OCI-LY7 (cell line): ENCODE measurements at regions not wholly inside any gene's neighbourhood (a gene's known extent, or its start where the extent isn't known, plus 50 kb on each side); places are given as distances from the start of the nearest gene placed in this dataset.

Source experiments
- CTCF ChIP-seq: fragments of 200-600 bp; sonication (generic); conservative IDR thresholded peaks from 2 replicates; pipeline ENCODE4 v1.5.1; 2014; ENCODE audit warnings: mild to moderate bottlenecking, antibody characterized with exemption, low read length, moderate library complexity, mixed read lengths
- EZH2phosphoT487 ChIP-seq: fragments of 200-600 bp; sonication (generic); IDR thresholded peaks from 2 replicates; pipeline ENCODE4 v1.6.1; 2018; ENCODE audit warnings: low read depth, borderline replicate concordance, mild to moderate bottlenecking, mixed run types, antibody characterized with exemption, low read length, moderate library complexity, mixed read lengths

GRCh38 chr2:180130403-180130802, 123.3 kb upstream of the CWC22 start:
- no peak for TF ChIP-seq CTCF
- TF ChIP-seq EZH2phosphoT487 = no peak
